HPDE6-E6E7 (cell line): ENCODE measurements at regions not wholly inside any gene's neighbourhood (a gene's known extent, or its start where the extent isn't known, plus 50 kb on each side); places are given as distances from the start of the nearest gene placed in this dataset.

Source experiments
- DNase-seq: peaks from one replicate; pipeline ENCODE4 v3.0.0; 2011; ENCODE audit warnings: missing footprints; ENCODE audit errors: extremely low spot score

GRCh38 chr12:77299910-77300669 lies 234.7 kb upstream of the E2F7 start:
- peak; percentile 39 for DNase-seq

GRCh38 chr12:77299001-77299400 lies 233.6 kb upstream of the E2F7 start:
- no peak for DNase-seq

GRCh38 chr12:77294016-77294415 lies 228.6 kb upstream of the E2F7 start:
- DNase-seq, result peak; percentile 13

- no peak for DNase-seq
Observed at GRCh38 chr12:77274926-77275325, 209.6 kb upstream of the E2F7 start.

- no peak for DNase-seq
Observed at GRCh38 chr12:77273898-77274297, 208.5 kb upstream of the E2F7 start.

GRCh38 chr12:77256956-77257355 lies 191.6 kb upstream of the E2F7 start:
- no peak for DNase-seq

- DNase-seq, result no peak
Observed at GRCh38 chr12:77253321-77253720, 188.0 kb upstream of the E2F7 start.

- no peak for DNase-seq
Observed at GRCh38 chr12:77251799-77252198, 186.4 kb upstream of the E2F7 start.

GRCh38 chr12:77249892-77250291 lies 184.5 kb upstream of the E2F7 start:
- no peak for DNase-seq

- DNase-seq, result no peak
Observed at GRCh38 chr12:77248036-77248435, 182.7 kb upstream of the E2F7 start.

GRCh38 chr12:77247542-77247941 lies 182.2 kb upstream of the E2F7 start:
- no peak for DNase-seq

- DNase-seq, result no peak
Observed at GRCh38 chr12:77243345-77243744, 178.0 kb upstream of the E2F7 start.

GRCh38 chr12:77239617-77240016 lies 174.2 kb upstream of the E2F7 start:
- peak; percentile 2 for DNase-seq

GRCh38 chr12:77238335-77238734 lies 173.0 kb upstream of the E2F7 start:
- DNase-seq, result no peak

GRCh38 chr12:77237896-77238295 lies 172.5 kb upstream of the E2F7 start:
- no peak for DNase-seq

- no peak for DNase-seq
Observed at GRCh38 chr12:77236066-77236465, 170.7 kb upstream of the E2F7 start.

GRCh38 chr12:77232045-77232444 lies 166.7 kb upstream of the E2F7 start:
- DNase-seq, result no peak

GRCh38 chr12:77231501-77231918 lies 166.1 kb upstream of the E2F7 start:
- no peak for DNase-seq

- no peak for DNase-seq
Observed at GRCh38 chr12:77229640-77230442, 164.5 kb upstream of the E2F7 start.

GRCh38 chr12:77228376-77228775 lies 163.0 kb upstream of the E2F7 start:
- no peak for DNase-seq

- no peak for DNase-seq
Observed at GRCh38 chr12:77226368-77226767, 161.0 kb upstream of the E2F7 start.

- DNase-seq, result no peak
Observed at GRCh38 chr12:77225373-77225772, 160.0 kb upstream of the E2F7 start.

GRCh38 chr12:77224346-77224745 lies 159.0 kb upstream of the E2F7 start:
- DNase-seq, result no peak
